SU-DHL-6 (cell line): ENCODE measurements at regions not wholly inside any gene's neighbourhood (a gene's known extent, or its start where the extent isn't known, plus 50 kb on each side); places are given as distances from the start of the nearest gene placed in this dataset.

Experiments used
- H2AFZ ChIP-seq: fragments of 200-600 bp; sonication (generic); 2 replicates; pipeline ENCODE4 v1.6.1; 2014; ENCODE audit warnings: low read depth, mild to moderate bottlenecking, moderate library complexity, mixed read lengths, antibody characterized with exemption, low read length; ENCODE audit not compliant: severe bottlenecking
- H3F3A ChIP-seq: fragments of 200-600 bp; shearing (Covaris generic); 2 replicates; pipeline ENCODE4 v1.6.0; 2016; ENCODE audit warnings: antibody characterized with exemption, mild to moderate bottlenecking; ENCODE audit not compliant: insufficient read depth
- H3K27ac ChIP-seq: fragments of 200-600 bp; sonication (generic); 2 replicates; pipeline ENCODE4 v1.5.1; 2016; ENCODE audit warnings: low read depth, mild to moderate bottlenecking, low read length, moderate library complexity, mixed read lengths
- H3K27me3 ChIP-seq: fragments of 200-600 bp; sonication (generic), shearing (Covaris generic); 2 replicates; pipeline ENCODE4 v1.6.0; 2014; ENCODE audit warnings: mild to moderate bottlenecking, low read length
- H3K36me3 ChIP-seq: fragments of 200-600 bp; sonication (generic); 2 replicates; pipeline ENCODE4 v1.6.1; 2014; ENCODE audit warnings: mild to moderate bottlenecking, low read length, mixed read lengths
- H3K4me2 ChIP-seq: fragments of 300-600, 200-600 bp; shearing (Covaris generic), sonication (generic); 2 replicates; pipeline ENCODE4 v1.6.0; 2014; ENCODE audit warnings: low read length, low read depth, mild to moderate bottlenecking; ENCODE audit not compliant: poor library complexity, severe bottlenecking
- H3K4me3 ChIP-seq: fragments of 200-600 bp; sonication (generic); 2 replicates; pipeline ENCODE4 v1.5.1; 2014; ENCODE audit warnings: antibody characterized with exemption, low read length, mild to moderate bottlenecking, mixed read lengths; ENCODE audit not compliant: insufficient read depth, poor library complexity, severe bottlenecking
- H3K79me2 ChIP-seq: fragments of 200-600 bp; sonication (generic); 2 replicates; pipeline ENCODE4 v1.6.1; 2014; ENCODE audit warnings: mild to moderate bottlenecking, low read length, moderate library complexity; ENCODE audit not compliant: insufficient read depth
- H3K9ac ChIP-seq: fragments of 200-600 bp; sonication (generic); 2 replicates; pipeline ENCODE4 v1.7.0; 2014; ENCODE audit warnings: mild to moderate bottlenecking, low read length
- H3K9me2 ChIP-seq: fragments of 200-600 bp; sonication (generic); replicated peaks from 2 replicates; pipeline ENCODE4 v1.6.1; 2014; ENCODE audit warnings: low read length; ENCODE audit not compliant: insufficient read depth
- H3K9me3 ChIP-seq: fragments of 200-600 bp; sonication (generic); 2 replicates; pipeline ENCODE4 v1.6.1; 2014; ENCODE audit warnings: low read length, mixed read lengths; ENCODE audit not compliant: insufficient read depth
- H4K20me1 ChIP-seq: fragments of 200-600 bp; sonication (generic); 2 replicates; pipeline ENCODE4 v1.6.1; 2014; ENCODE audit warnings: low read depth, mild to moderate bottlenecking, antibody characterized with exemption, low read length, moderate library complexity, mixed read lengths
- CTCF ChIP-seq: fragments of 200-600 bp; sonication (generic); IDR thresholded peaks from one replicate; pipeline ENCODE4 v1.5.1; 2017; ENCODE audit warnings: antibody characterized with exemption, mild to moderate bottlenecking, low read length, moderate library complexity; ENCODE audit not compliant: insufficient read depth, poor library complexity, severe bottlenecking
- EZH2phosphoT487 ChIP-seq: fragments of 200-600 bp; sonication (generic), shearing (Covaris generic); conservative IDR thresholded peaks from 2 replicates; pipeline ENCODE4 v1.6.1; 2018; ENCODE audit warnings: mild to moderate bottlenecking, antibody characterized with exemption, low read length, moderate library complexity, mixed read lengths

DNA sequence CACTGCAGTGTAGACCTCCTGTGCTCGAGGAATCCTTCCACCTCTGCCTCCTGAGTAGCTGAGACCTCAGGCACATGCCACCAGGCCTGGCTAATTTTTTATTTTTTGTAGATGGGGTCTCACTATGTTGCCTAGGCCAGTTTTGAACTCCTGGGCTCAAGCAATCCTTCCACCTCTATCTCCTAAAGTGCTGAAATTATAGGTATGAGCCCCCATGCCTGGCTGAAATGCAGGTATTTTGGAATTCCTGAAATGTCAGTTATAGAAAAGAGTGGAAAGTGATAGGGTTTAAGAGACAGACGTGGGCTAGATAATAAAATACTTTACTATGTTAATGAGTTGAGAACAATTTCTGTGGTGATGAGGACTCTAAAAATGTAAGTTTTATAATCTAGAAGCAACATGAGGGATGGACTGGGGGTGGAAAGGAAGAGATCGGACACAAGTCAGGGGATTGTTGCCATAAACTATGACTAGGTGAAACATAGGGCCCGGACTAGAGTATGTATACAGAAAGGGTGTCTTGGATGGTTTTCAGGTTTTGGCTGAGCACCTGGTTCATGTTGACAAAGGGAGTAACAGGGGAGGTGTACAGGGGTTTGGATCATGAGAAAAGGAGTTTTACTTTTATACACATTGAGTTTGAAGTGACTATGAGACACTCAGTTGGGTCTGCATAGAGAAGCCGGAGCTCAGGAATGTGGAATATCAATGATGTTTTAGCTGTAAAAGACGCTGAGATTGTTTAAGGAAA, 165.6 kb upstream of the STARD13 start:
- Histone ChIP-seq H4K20me1 (no peaks in the 10 kb centered on the region), H3K9me3 (no peaks in the 10 kb centered on the region), H3K79me2 (no peaks in the 10 kb centered on the region), H3K36me3 (no peaks in the 10 kb centered on the region), H3F3A (no peaks in the 10 kb centered on the region), H3K27me3 (no peaks in the 10 kb centered on the region), H3K4me2 (no peak overlapping the region), H3K4me3 (no peak overlapping the region), H3K9me2 (no peaks in the 10 kb centered on the region), H2AFZ (no peak overlapping the region), H3K9ac (no peak overlapping the region), H3K27ac (no peak overlapping the region)
- TF ChIP-seq CTCF: no peak
- TF ChIP-seq EZH2phosphoT487: no peak

GRCh38 chr13:33452873-33453517, 167.4 kb upstream of the STARD13 start:
- Histone ChIP-seq H3F3A (no peaks in the 10 kb centered on the region), H3K9me2 (no peaks in the 10 kb centered on the region), H3K27ac (no peak overlapping the region), H4K20me1 (no peaks in the 10 kb centered on the region), H3K27me3 (no peaks in the 10 kb centered on the region), H3K4me2 (no peak overlapping the region), H3K36me3 (no peaks in the 10 kb centered on the region), H3K79me2 (no peaks in the 10 kb centered on the region), H3K9ac (no peak overlapping the region), H3K4me3 (no peak overlapping the region), H2AFZ (no peak overlapping the region), H3K9me3 (no peaks in the 10 kb centered on the region)
- no peak for TF ChIP-seq EZH2phosphoT487
- TF ChIP-seq CTCF: no peak

- Histone ChIP-seq H3F3A (no peaks in the 10 kb centered on the region), H3K4me3 (no peak overlapping the region), H3K79me2 (no peaks in the 10 kb centered on the region), H3K9me2 (no peaks in the 10 kb centered on the region), H3K9ac (no peak overlapping the region), H2AFZ (no peak overlapping the region), H3K27me3 (no peaks in the 10 kb centered on the region), H3K36me3 (no peaks in the 10 kb centered on the region), H3K9me3 (no peaks in the 10 kb centered on the region), H3K4me2 (no peak overlapping the region), H4K20me1 (no peaks in the 10 kb centered on the region), H3K27ac (no peak overlapping the region)
- TF ChIP-seq CTCF (no peak), EZH2phosphoT487 (no peak)
Measured at GRCh38 chr13:33453936-33454335, 168.4 kb upstream of the STARD13 start.
